Skeletal muscle tissue (tissue), 3 donors: ENCODE measurements at regions not wholly inside any gene's neighbourhood (a gene's known extent, or its start where the extent isn't known, plus 50 kb on each side); places are given as distances from the start of the nearest gene placed in this dataset.
"Not testable (repeated sequence)": the region's sequence is repeated elsewhere in the genome, so short reads cannot be mapped to it uniquely, and the experiment has no call there.

Source experiments
- H3K27ac ChIP-seq: one replicate; pipeline ENCODE4 v1.7.0; 2013; ENCODE audit warnings: mild to moderate bottlenecking, low read depth, low read length, inconsistent platforms
- H3K27me3 ChIP-seq, 3 donors: one replicate each; pipeline ENCODE4 v1.7.0; 2013; ENCODE audit warnings: low read length in 3 of 3; ENCODE audit not compliant: control insufficient read depth in 3 of 3, insufficient read depth in 3 of 3
- H3K36me3 ChIP-seq, 3 donors: one replicate each; pipeline ENCODE4 v1.7.0; 2013; ENCODE audit warnings: low read length in 3 of 3; ENCODE audit not compliant: control insufficient read depth in 3 of 3, insufficient read depth in 3 of 3
- H3K4me1 ChIP-seq, 3 donors: one replicate each; pipeline ENCODE4 v1.7.0; 2013; ENCODE audit warnings: low read length in 3 of 3, mild to moderate bottlenecking in 3 of 3; ENCODE audit not compliant: control insufficient read depth in 3 of 3, insufficient read depth in 3 of 3
- H3K4me3 ChIP-seq, 3 donors: one replicate each; pipeline ENCODE4 v1.7.0; 2013; ENCODE audit warnings: low read length in 3 of 3
- H3K9ac ChIP-seq, 3 donors: one replicate each; pipeline ENCODE4 v1.7.0; 2013; ENCODE audit warnings: low read length in 3 of 3, mild to moderate bottlenecking in 3 of 3, moderate library complexity in 2 of 3, low read depth in 1 of 3
- H3K9me3 ChIP-seq, 3 donors: one replicate each; pipeline ENCODE4 v1.7.0; 2013; ENCODE audit warnings: low read length in 3 of 3; ENCODE audit not compliant: control insufficient read depth in 3 of 3
- donor health status: Osteomylitis.

GRCh38 chr13:18702464-18703247, 479.0 kb downstream of the TUBA3C start:
- H3K27ac ChIP-seq, H3K9me3 ChIP-seq, H3K4me1 ChIP-seq, H3K4me3 ChIP-seq, H3K9ac ChIP-seq, H3K36me3 ChIP-seq, H3K27me3 ChIP-seq: not testable (repeated sequence)

DNA sequence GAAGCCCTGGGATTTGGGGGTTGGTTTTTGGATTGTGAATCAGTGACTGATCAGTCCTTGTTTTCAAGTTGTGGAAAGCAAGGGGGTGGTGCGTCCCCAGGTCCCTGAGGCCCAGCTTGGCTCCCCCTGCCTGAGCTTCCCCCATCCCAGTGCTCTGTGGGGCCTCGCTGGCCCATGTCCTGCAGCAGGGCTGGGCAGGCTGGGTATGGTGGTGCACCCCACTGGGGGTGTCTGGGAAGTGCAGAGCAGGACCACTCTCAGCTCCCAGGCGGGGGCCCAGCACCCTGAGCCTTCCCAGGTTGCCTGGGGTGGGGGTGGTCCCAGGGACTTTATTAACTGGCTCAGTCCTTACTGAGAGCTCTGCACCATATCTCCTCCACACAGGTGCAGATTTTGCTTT, 483.3 kb downstream of the TUBA3C start:
- H3K27ac ChIP-seq, H3K4me1 ChIP-seq, H3K9ac ChIP-seq: not testable (repeated sequence)

DNA sequence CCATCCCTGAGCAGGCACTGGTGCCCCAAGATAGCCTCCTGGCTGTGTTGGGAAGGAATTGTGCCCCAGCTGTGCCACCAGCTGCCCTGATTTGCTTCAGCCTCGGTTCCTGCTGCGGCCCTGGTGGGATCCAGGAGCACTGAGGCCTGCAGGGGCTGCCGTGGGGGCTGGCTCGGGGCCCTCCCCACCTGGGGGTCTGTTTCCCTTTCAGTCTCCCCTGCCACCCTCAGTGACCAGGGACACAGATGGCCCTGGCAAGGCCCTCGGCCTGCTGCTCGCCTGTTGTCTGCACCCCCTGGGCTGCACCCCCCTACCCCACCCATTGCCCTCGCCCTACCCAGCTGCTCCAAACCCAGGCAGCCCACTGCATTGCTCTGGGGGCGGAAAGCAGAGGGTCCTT, 483.8 kb downstream of the TUBA3C start:
- not testable (repeated sequence) for H3K9me3 ChIP-seq, H3K4me3 ChIP-seq, H3K9ac ChIP-seq, H3K4me1 ChIP-seq, H3K27me3 ChIP-seq, H3K36me3 ChIP-seq, H3K27ac ChIP-seq

More for the DNA sequence above, 483.3 kb downstream of the TUBA3C start:
- not testable (repeated sequence) for H3K9me3 ChIP-seq, H3K4me3 ChIP-seq, H3K27me3 ChIP-seq, H3K36me3 ChIP-seq

DNA sequence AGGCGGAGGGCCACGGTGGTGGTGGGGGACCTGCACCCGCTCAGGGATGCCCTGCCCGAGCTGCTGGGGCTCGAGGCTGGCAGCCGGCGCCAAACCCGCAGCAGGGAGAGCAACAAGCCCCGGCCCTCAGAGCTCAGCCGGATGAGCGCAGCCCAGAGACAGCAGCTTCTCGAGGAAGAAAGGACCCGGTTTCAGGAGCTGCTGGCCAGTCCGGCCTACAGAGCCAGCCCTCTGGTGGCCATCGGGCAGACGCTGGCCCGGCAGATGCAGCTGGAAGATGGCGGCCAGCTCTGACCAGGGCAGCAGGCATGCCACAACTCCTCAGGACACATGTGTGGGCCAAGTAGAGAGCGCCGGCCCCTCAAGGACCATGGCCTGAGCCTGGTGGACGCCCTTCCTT, 484.4 kb downstream of the TUBA3C start:
- H3K9me3 ChIP-seq, H3K4me1 ChIP-seq, H3K27me3 ChIP-seq, H3K27ac ChIP-seq, H3K36me3 ChIP-seq, H3K9ac ChIP-seq, H3K4me3 ChIP-seq: not testable (repeated sequence)

DNA sequence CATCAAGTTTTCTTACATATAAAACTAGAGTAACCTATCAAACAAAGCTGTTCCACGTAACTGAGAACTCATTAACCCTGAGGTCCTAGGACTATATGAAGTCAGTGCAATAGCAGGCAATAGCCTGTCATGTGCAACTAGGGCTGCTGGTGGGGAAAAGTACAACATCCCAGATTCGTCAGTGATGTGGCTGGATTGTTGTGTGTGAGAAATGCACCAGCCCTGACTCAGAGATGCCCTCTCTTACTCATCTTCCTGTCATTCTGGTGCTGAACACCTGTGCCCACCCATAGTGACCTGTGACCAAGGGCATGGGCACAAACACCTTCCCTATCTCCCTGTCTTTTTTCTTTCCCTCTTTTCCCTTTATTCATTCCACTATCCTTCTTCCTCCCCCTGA, 504.2 kb downstream of the TUBA3C start:
- H3K27ac ChIP-seq, H3K9ac ChIP-seq, H3K4me1 ChIP-seq, H3K4me3 ChIP-seq, H3K9me3 ChIP-seq, H3K27me3 ChIP-seq, H3K36me3 ChIP-seq: not testable (repeated sequence)

GRCh38 chr13:18675268-18675667, 506.4 kb downstream of the TUBA3C start:
- H3K4me3 ChIP-seq, H3K4me1 ChIP-seq, H3K27ac ChIP-seq, H3K9ac ChIP-seq, H3K9me3 ChIP-seq, H3K27me3 ChIP-seq, H3K36me3 ChIP-seq: not testable (repeated sequence)

GRCh38 chr13:18673794-18674193, 507.8 kb downstream of the TUBA3C start:
- H3K36me3 ChIP-seq, H3K4me3 ChIP-seq, H3K4me1 ChIP-seq, H3K27me3 ChIP-seq, H3K27ac ChIP-seq, H3K9me3 ChIP-seq, H3K9ac ChIP-seq: not testable (repeated sequence)

DNA sequence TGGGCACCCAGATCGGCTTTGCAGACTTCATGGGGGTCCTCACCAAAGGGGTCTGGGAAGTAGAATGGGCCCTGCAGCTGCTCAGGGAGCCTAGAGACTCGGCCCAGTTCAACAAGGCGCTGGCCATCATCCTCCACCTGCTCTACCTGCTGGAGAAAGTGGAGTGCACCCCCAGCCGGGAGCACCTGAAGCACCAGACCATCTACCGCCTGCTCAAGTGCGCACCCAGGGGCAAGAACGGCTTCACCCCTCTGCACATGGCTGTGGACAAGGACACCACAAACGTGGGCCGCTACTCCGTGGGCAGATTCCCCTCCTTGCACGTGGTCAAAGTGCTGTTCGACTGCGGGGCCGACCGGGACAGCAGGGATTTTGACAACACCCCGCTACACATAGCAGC, 515.0 kb downstream of the TUBA3C start:
- not testable (repeated sequence) for H3K9me3 ChIP-seq

GRCh38 chr13:18665716-18666115, 515.9 kb downstream of the TUBA3C start:
- H3K36me3 ChIP-seq, H3K4me1 ChIP-seq, H3K9ac ChIP-seq, H3K9me3 ChIP-seq, H3K27me3 ChIP-seq, H3K4me3 ChIP-seq, H3K27ac ChIP-seq: not testable (repeated sequence)

More for the DNA sequence above, 515.0 kb downstream of the TUBA3C start:
- not testable (repeated sequence) for H3K36me3 ChIP-seq, H3K27me3 ChIP-seq, H3K9ac ChIP-seq, H3K4me3 ChIP-seq, H3K27ac ChIP-seq, H3K4me1 ChIP-seq

- H3K27me3 ChIP-seq, H3K9ac ChIP-seq, H3K36me3 ChIP-seq, H3K4me3 ChIP-seq, H3K27ac ChIP-seq, H3K4me1 ChIP-seq, H3K9me3 ChIP-seq: not testable (repeated sequence)
Measured at GRCh38 chr13:18665124-18665523, 516.5 kb downstream of the TUBA3C start.

DNA sequence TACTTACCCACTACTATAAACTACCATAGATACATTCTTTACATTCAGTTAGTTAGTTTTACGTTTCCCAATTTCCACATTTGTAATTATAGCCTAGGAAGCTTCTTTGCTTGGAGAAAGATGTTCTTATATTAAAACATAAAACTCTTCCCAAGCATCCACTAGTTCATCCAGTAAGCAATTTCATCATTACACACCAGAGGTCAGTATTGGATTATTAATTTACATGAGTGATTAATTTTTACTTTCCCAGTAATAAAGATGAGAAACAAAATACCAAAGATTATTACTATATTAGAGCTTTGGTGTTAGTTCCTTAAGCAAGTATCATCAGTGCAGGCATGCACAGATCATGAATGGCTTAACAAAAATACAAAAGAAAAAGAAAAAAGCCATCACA, 518.4 kb downstream of the TUBA3C start:
- H3K4me1 ChIP-seq, H3K9me3 ChIP-seq, H3K36me3 ChIP-seq, H3K27me3 ChIP-seq, H3K9ac ChIP-seq, H3K27ac ChIP-seq, H3K4me3 ChIP-seq: not testable (repeated sequence)
